IMR-90 (cell line): ENCODE measurements at regions not wholly inside any gene's neighbourhood (a gene's known extent, or its start where the extent isn't known, plus 50 kb on each side); places are given as distances from the start of the nearest gene placed in this dataset.

Source experiments
- ATAC-seq: fragments of 200-7000 bp; cut with Tn5 transposase; 2 replicates; pipeline ENCODE4 v1.9.1; 2020; ENCODE audit warnings: low read depth, mild to moderate bottlenecking, moderate library complexity
- BruUV-seq: library from RNA; stranded (reverse); fragments of 400-500 nt; replicated peaks from 2 replicates; lab custom pipeline; 2021; lab: Mats Ljungman, UMichigan
- CTCF ChIA-PET: fragments of 300-600 bp; formaldehyde crosslinking; extraction: SDS; loops from one replicate; lab custom pipeline; 2021; ENCODE audit warnings: antibody characterized with exemption; lab: Yijun Ruan, JAX
- POLR2A ChIA-PET: fragments of 300-600 bp; sonication (Branson Sonifier 250); formaldehyde crosslinking; loops from one replicate; lab custom pipeline; 2022; ENCODE audit warnings: antibody characterized with exemption; ENCODE audit not compliant: unreplicated experiment; lab: Charles Lee
- DNase-seq: peaks from one replicate; pipeline ENCODE4 v3.0.0; 2013
- H2AFZ ChIP-seq: replicated peaks from 2 replicates; pipeline ENCODE3; 2013; ENCODE audit warnings: low read length, mild to moderate bottlenecking; ENCODE audit not compliant: poor library complexity
- H2AK5ac ChIP-seq: 2 replicates; pipeline ENCODE4 v1.6.1; 2013; ENCODE audit warnings: low read depth, low read length, inconsistent platforms
- H2AK9ac ChIP-seq: replicated peaks from 2 replicates; pipeline ENCODE3; 2013; ENCODE audit warnings: mild to moderate bottlenecking, low read depth, low read length, moderate library complexity; ENCODE audit not compliant: poor library complexity
- H2BK120ac ChIP-seq: 2 replicates; pipeline ENCODE4 v1.6.1; 2013; ENCODE audit warnings: low read depth, low read length, inconsistent platforms
- H2BK15ac ChIP-seq: 3 replicates; pipeline ENCODE4 v1.6.1; 2013; ENCODE audit warnings: low read depth, low read length, inconsistent platforms
- H2BK20ac ChIP-seq: 2 replicates; pipeline ENCODE4 v1.6.1; 2013; ENCODE audit warnings: low read depth, mild to moderate bottlenecking, inconsistent platforms, low read length, moderate library complexity
- H2BK5ac ChIP-seq: 2 replicates; pipeline ENCODE4 v1.6.1; 2013; ENCODE audit warnings: mild to moderate bottlenecking, low read depth, low read length, inconsistent platforms; ENCODE audit not compliant: poor library complexity, severe bottlenecking
- H3K14ac ChIP-seq: replicated peaks from 2 replicates; pipeline ENCODE4 v1.6.1; 2013; ENCODE audit warnings: low read depth, low read length, inconsistent platforms
- H3K18ac ChIP-seq: 2 replicates; pipeline ENCODE4 v1.6.1; 2013; ENCODE audit warnings: low read depth, low read length, control low read depth
- H3K23ac ChIP-seq: 2 replicates; pipeline ENCODE4 v1.6.1; 2013; ENCODE audit warnings: low read depth, low read length, inconsistent platforms
- H3K27ac ChIP-seq: 2 replicates; pipeline ENCODE4 v1.5.1; 2013; ENCODE audit warnings: mild to moderate bottlenecking, control low read depth, low read length; ENCODE audit not compliant: insufficient read depth
- H3K27me3 ChIP-seq: 2 replicates; pipeline ENCODE4 v1.6.1; 2013; ENCODE audit warnings: low read length; ENCODE audit not compliant: control insufficient read depth, insufficient read depth
- H3K36me3 ChIP-seq: 2 replicates; pipeline ENCODE4 v1.6.1; 2013; ENCODE audit warnings: low read length, mixed read lengths; ENCODE audit not compliant: control insufficient read depth, insufficient read depth
- H3K4ac ChIP-seq: 2 replicates; pipeline ENCODE4 v1.6.1; 2013; ENCODE audit warnings: low read depth, low read length, inconsistent platforms
- H3K4me1 ChIP-seq: 2 replicates; pipeline ENCODE4 v1.6.1; 2013; ENCODE audit warnings: low read length, mixed read lengths; ENCODE audit not compliant: control insufficient read depth, insufficient read depth
- H3K4me2 ChIP-seq: 2 replicates; pipeline ENCODE4 v1.6.1; 2013; ENCODE audit warnings: low read depth, mild to moderate bottlenecking, control low read depth, low read length, moderate library complexity
- H3K4me3 ChIP-seq: 2 replicates; pipeline ENCODE4 v1.5.1; 2013; ENCODE audit warnings: low read depth, mild to moderate bottlenecking, control low read depth, low read length, moderate library complexity; ENCODE audit not compliant: insufficient read depth
- H3K56ac ChIP-seq: 2 replicates; pipeline ENCODE4 v1.6.1; 2013; ENCODE audit warnings: low read length, inconsistent platforms; ENCODE audit not compliant: insufficient read depth; ENCODE audit errors: extremely low read depth
- H3K79me1 ChIP-seq, 2 experiments: 2 replicates each; pipeline ENCODE4 v1.6.1; 2013; ENCODE audit warnings: low read length in 2 of 2, inconsistent platforms in 1 of 2, low read depth in 1 of 2
- H3K9ac ChIP-seq: 2 replicates; pipeline ENCODE4 v1.6.1; 2013; ENCODE audit warnings: low read depth, low read length, control low read depth
- H3K9me1 ChIP-seq: 2 replicates; pipeline ENCODE4 v1.6.1; 2013; ENCODE audit warnings: low read length, inconsistent platforms; ENCODE audit not compliant: insufficient read depth
- H3K9me3 ChIP-seq: 2 replicates; pipeline ENCODE4 v1.6.1; 2013; ENCODE audit warnings: low read length; ENCODE audit not compliant: control insufficient read depth, insufficient read depth
- H4K20me1 ChIP-seq: 2 replicates; pipeline ENCODE4 v1.6.1; 2013; ENCODE audit warnings: low read length, inconsistent platforms; ENCODE audit not compliant: insufficient read depth
- H4K5ac ChIP-seq: 2 replicates; pipeline ENCODE4 v1.6.1; 2013; ENCODE audit warnings: mild to moderate bottlenecking, low read depth, low read length, control low read depth
- H4K8ac ChIP-seq, 2 experiments: 2 replicates each; pipeline ENCODE4 v1.6.1; 2013; ENCODE audit warnings: low read depth in 2 of 2, low read length in 2 of 2, control low read depth in 1 of 2, inconsistent platforms in 1 of 2
- H4K91ac ChIP-seq: 2 replicates; pipeline ENCODE4 v1.6.1; 2013; ENCODE audit warnings: low read depth, low read length, inconsistent platforms; ENCODE audit not compliant: insufficient read depth
- BHLHE40 ChIP-seq: fragments of 150-350 bp; IDR thresholded peaks from 2 replicates; pipeline ENCODE4 v1.6.1; 2016; ENCODE audit warnings: mild to moderate bottlenecking, low read depth, low read length
- CEBPB ChIP-seq: IDR thresholded peaks from 2 replicates; pipeline ENCODE4 v1.6.1; 2012; ENCODE audit warnings: low read depth, low read length, improper control_type of control experiment
- CHD1 ChIP-seq: IDR thresholded peaks from 2 replicates; pipeline ENCODE4 v1.6.1; 2012; ENCODE audit warnings: low read depth, low read length, improper control_type of control experiment
- ELK1 ChIP-seq: fragments of 150-350 bp; IDR thresholded peaks from 2 replicates; pipeline ENCODE4 v1.6.1; 2016; ENCODE audit warnings: low read depth, mild to moderate bottlenecking, low read length, moderate library complexity, borderline replicate concordance
- FOS ChIP-seq: fragments of 150-350 bp; IDR thresholded peaks from 2 replicates; pipeline ENCODE4 v1.6.1; 2016; ENCODE audit warnings: low read depth, low read length
- MAFK ChIP-seq: IDR thresholded peaks from 2 replicates; pipeline ENCODE4 v1.6.1; 2012; ENCODE audit warnings: low read depth, low read length, improper control_type of control experiment
- MAZ ChIP-seq: IDR thresholded peaks from 2 replicates; pipeline ENCODE4 v1.6.1; 2012; ENCODE audit warnings: low read depth, mild to moderate bottlenecking, low read length, improper control_type of control experiment, moderate library complexity, borderline replicate concordance
- MXI1 ChIP-seq: IDR thresholded peaks from 2 replicates; pipeline ENCODE4 v1.6.1; 2012; ENCODE audit warnings: low read depth, mild to moderate bottlenecking, low read length, moderate library complexity, borderline replicate concordance
- NFE2L2 ChIP-seq: fragments of 150-350 bp; IDR thresholded peaks from 2 replicates; pipeline ENCODE4 v1.6.1; 2016; ENCODE audit warnings: low read depth, mild to moderate bottlenecking, low read length
- POLR2A ChIP-seq: IDR thresholded peaks from 2 replicates; pipeline ENCODE4 v1.6.1; 2012; ENCODE audit warnings: mild to moderate bottlenecking, low read depth, low read length
- RAD21 ChIP-seq: IDR thresholded peaks from 2 replicates; pipeline ENCODE4 v1.6.1; 2012; ENCODE audit warnings: low read length, improper control_type of control experiment
- RCOR1 ChIP-seq: IDR thresholded peaks from 2 replicates; pipeline ENCODE4 v1.6.1; 2012; ENCODE audit warnings: mild to moderate bottlenecking, low read length, improper control_type of control experiment; ENCODE audit not compliant: insufficient replicate concordance
- RFX5 ChIP-seq: IDR thresholded peaks from 2 replicates; pipeline ENCODE4 v1.8.0; 2012; ENCODE audit warnings: low read depth, mild to moderate bottlenecking, low read length, moderate library complexity
- SMC3 ChIP-seq: fragments of 150-350 bp; IDR thresholded peaks from 2 replicates; pipeline ENCODE4 v1.6.1; 2016; ENCODE audit warnings: low read depth, mild to moderate bottlenecking, antibody characterized with exemption, low read length, moderate library complexity
- USF2 ChIP-seq: fragments of 150-350 bp; IDR thresholded peaks from 2 replicates; pipeline ENCODE4 v1.6.1; 2017; ENCODE audit warnings: mild to moderate bottlenecking, antibody characterized with exemption, low read length, low read depth
- WGBS, 2 experiments: methylation state at CpG; one replicate each; pipeline versions ENCODE4 v1.1.5 to v1.1.7; 2013; ENCODE audit warnings: missing lambda C conversion rate in 2 of 2; ENCODE audit not compliant: insufficient read length in 1 of 2; ENCODE audit errors: extremely low coverage in 2 of 2; 5-methylcytosine and 5-hydroxymethylcytosine counted together
- dilution Hi-C: fragments of 300-500 bp; cut with HindIII; formaldehyde crosslinking; loops from one replicate; pipeline ENCODE4 v1.14.3; 2018; ENCODE audit warnings: low sequenced_read_pairs; ENCODE audit not compliant: unreplicated experiment
- in situ Hi-C: fragments of 300-500 bp; cut with MboI; formaldehyde crosslinking; loops from 3 replicates; pipeline ENCODE4 v1.14.3; 2019; ENCODE audit warnings: low sequenced_read_pairs, inconsistent platforms, mixed read lengths
- intact Hi-C: fragments of 100-400 bp; cut with micrococcal nuclease; formaldehyde crosslinking; loops from 2 replicates; pipeline ENCODE4 v1.10.0; 2022
- TF ChIP-seq, protein P1 (sequence below): conservative IDR thresholded peaks from 2 replicates; pipeline ENCODE4 v1.5.1; 2012; ENCODE audit warnings: mild to moderate bottlenecking, low read depth, low read length, improper control_type of control experiment

GRCh38 chr10:62562101-62562500, 187.9 kb downstream of the ZNF365 start:
- H2AK5ac ChIP-seq, result no peak overlapping the region
- peaks cover 8% of the 10 kb centered on the region; the same call in 1 of the 2 replicates for H3K9me1 ChIP-seq
- no peaks in the 10 kb centered on the region for H3K9me3 ChIP-seq
- peak overlapping the region; percentile 87; the same call in 2 of the 3 replicates for H2BK15ac ChIP-seq
- TF ChIP-seq BHLHE40 (no peak), POLR2A (no peak), USF2 (no peak), MAZ (no peak), NFE2L2 (no peak), FOS (no peak), ELK1 (no peak), RCOR1 (no peak), RAD21 (no peak), RFX5 (no peak), MXI1 (no peak), SMC3 (no peak), CEBPB (no peak), CHD1 (no peak), MAFK (no peak)
- TF ChIP-seq, protein P1, sequence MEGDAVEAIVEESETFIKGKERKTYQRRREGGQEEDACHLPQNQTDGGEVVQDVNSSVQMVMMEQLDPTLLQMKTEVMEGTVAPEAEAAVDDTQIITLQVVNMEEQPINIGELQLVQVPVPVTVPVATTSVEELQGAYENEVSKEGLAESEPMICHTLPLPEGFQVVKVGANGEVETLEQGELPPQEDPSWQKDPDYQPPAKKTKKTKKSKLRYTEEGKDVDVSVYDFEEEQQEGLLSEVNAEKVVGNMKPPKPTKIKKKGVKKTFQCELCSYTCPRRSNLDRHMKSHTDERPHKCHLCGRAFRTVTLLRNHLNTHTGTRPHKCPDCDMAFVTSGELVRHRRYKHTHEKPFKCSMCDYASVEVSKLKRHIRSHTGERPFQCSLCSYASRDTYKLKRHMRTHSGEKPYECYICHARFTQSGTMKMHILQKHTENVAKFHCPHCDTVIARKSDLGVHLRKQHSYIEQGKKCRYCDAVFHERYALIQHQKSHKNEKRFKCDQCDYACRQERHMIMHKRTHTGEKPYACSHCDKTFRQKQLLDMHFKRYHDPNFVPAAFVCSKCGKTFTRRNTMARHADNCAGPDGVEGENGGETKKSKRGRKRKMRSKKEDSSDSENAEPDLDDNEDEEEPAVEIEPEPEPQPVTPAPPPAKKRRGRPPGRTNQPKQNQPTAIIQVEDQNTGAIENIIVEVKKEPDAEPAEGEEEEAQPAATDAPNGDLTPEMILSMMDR, result no peak
- no peak overlapping the region for H2BK5ac ChIP-seq
- peaks cover 3% of the 10 kb centered on the region; the same call in 1 of the 2 replicates for H3K27me3 ChIP-seq
- H4K8ac ChIP-seq, result no peak overlapping the region
- 0 out of 2 replicates have a peak overlapping the region, but pooled peaks have one; percentile 16 for H3K14ac ChIP-seq
- H4K20me1 ChIP-seq, result no peaks in the 10 kb centered on the region
- in situ Hi-C loops (no loop called here), intact Hi-C loops (no loop called here), dilution Hi-C loops (no loop called here)
- ATAC-seq (no peak), DNase-seq (no peak)
- peak overlapping the region; percentile 34; the same call in 1 of the 2 replicates for H4K91ac ChIP-seq
- H2BK20ac ChIP-seq, result 0 out of 2 replicates have a peak overlapping the region, but pooled peaks have one; percentile 51
- H3K56ac ChIP-seq, result no peak overlapping the region
- H3K4me1 ChIP-seq, result peaks cover 18% of the 10 kb centered on the region
- no peak overlapping the region for H3K23ac ChIP-seq
- peak overlapping the region; percentile 56; the same call in 1 of the 2 replicates for H2BK120ac ChIP-seq
- WGBS, 2 experiments, result no CpG with 5 or more reads among the region's 2 CpGs
- ChIA-PET CTCF (interaction anchor here (0.6 to 0.9 kb wide), 4 partner anchors 11 to 620 kb away, joined by 3 to 4 read pairs (median 3); no protein-coding TSS in a partner anchor), POLR2A (no interaction called here)
- H3K4ac ChIP-seq, result no peak overlapping the region
- H3K27ac ChIP-seq, result no peak overlapping the region
- H3K79me1 ChIP-seq, result no peaks in the 10 kb centered on the region
- H3K36me3 ChIP-seq, result no peaks in the 10 kb centered on the region
- no peak overlapping the region for H4K5ac ChIP-seq
- H2AK9ac ChIP-seq, result no peak overlapping the region
- no peak overlapping the region for H3K9ac ChIP-seq
- H3K4me3 ChIP-seq, result no peak overlapping the region
- peak overlapping the region; percentile 62; the same call in 1 of the 2 replicates for H3K18ac ChIP-seq
- no peak overlapping the region for H3K4me2 ChIP-seq
- H2AFZ ChIP-seq, result no peak overlapping the region
- BruUV-seq, result no TSS peak
